RCC 7860 (cell line): ENCODE measurements at regions not wholly inside any gene's neighbourhood (a gene's known extent, or its start where the extent isn't known, plus 50 kb on each side); places are given as distances from the start of the nearest gene placed in this dataset.
A peak's percentile ranks its signal among the peaks of the same experiment; 100 is the strongest.
"Not testable (repeated sequence)": the region's sequence is repeated elsewhere in the genome, so short reads cannot be mapped to it uniquely, and the experiment has no call there.

Experiments
- DNase-seq: peaks from one replicate; pipeline ENCODE4 v3.0.0-alpha.2; 2015; ENCODE audit warnings: low spot score
- FAIRE-seq: peaks from 2 replicates; lab custom pipeline; 2012; peaks lifted over from hg19 to GRCh38; lab: Jason Lieb, UNC

GRCh38 chr12:60231303-60231702 is 635.5 kb downstream of the SLC16A7 start:
- FAIRE-seq = no peak
- DNase-seq = no peak

GRCh38 chr12:60231976-60232907 is 636.4 kb downstream of the SLC16A7 start:
- no peak for DNase-seq
- no peak for FAIRE-seq

- DNase-seq, FAIRE-seq: not testable (repeated sequence)
Observed at GRCh38 chr12:60234611-60235195, 638.9 kb downstream of the SLC16A7 start.

- FAIRE-seq (no peak), DNase-seq (no peak)
Observed at GRCh38 chr12:60235261-60235660, 639.4 kb downstream of the SLC16A7 start.

GRCh38 chr12:60236416-60236815 is 640.6 kb downstream of the SLC16A7 start:
- not testable (repeated sequence) for DNase-seq, FAIRE-seq

- FAIRE-seq (no peak), DNase-seq (no peak)
Observed at GRCh38 chr12:60240891-60241290, 645.1 kb downstream of the SLC16A7 start.

GRCh38 chr12:60251091-60251490 is 655.3 kb downstream of the SLC16A7 start:
- DNase-seq (no peak), FAIRE-seq (no peak)

GRCh38 chr12:60252359-60253096 is 656.7 kb downstream of the SLC16A7 start:
- no peak for DNase-seq
- no peak for FAIRE-seq

GRCh38 chr12:60255044-60255443 is 659.2 kb downstream of the SLC16A7 start:
- FAIRE-seq = no peak
- DNase-seq = no peak

- peak; percentile 65 for DNase-seq
- FAIRE-seq = peak; percentile 61
Observed at GRCh38 chr12:60257063-60257462, 661.2 kb downstream of the SLC16A7 start.

GRCh38 chr12:60259225-60259624 is 663.4 kb downstream of the SLC16A7 start:
- DNase-seq = no peak
- no peak for FAIRE-seq

GRCh38 chr12:60262378-60262777 is 666.5 kb downstream of the SLC16A7 start:
- no peak for FAIRE-seq
- DNase-seq = no peak

- DNase-seq (no peak), FAIRE-seq (no peak)
Observed at GRCh38 chr12:60263161-60263560, 667.3 kb downstream of the SLC16A7 start.

- DNase-seq (no peak), FAIRE-seq (no peak)
Observed at GRCh38 chr12:60263836-60264493, 668.1 kb downstream of the SLC16A7 start.

- DNase-seq (no peak), FAIRE-seq (no peak)
Observed at GRCh38 chr12:60265741-60266140, 669.9 kb downstream of the SLC16A7 start.

- DNase-seq (peak; percentile 56), FAIRE-seq (peak; percentile 79)
Observed at GRCh38 chr12:60266381-60266852, 670.6 kb downstream of the SLC16A7 start.

GRCh38 chr12:60269611-60270269 is 673.9 kb downstream of the SLC16A7 start:
- DNase-seq (no peak), FAIRE-seq (no peak)

- no peak for FAIRE-seq
- DNase-seq = no peak
Observed at GRCh38 chr12:60271816-60272215, 676.0 kb downstream of the SLC16A7 start.

- no peak for FAIRE-seq
- DNase-seq = no peak
Observed at GRCh38 chr12:60278209-60278608, 682.4 kb downstream of the SLC16A7 start.

- no peak for FAIRE-seq
- DNase-seq = no peak
Observed at GRCh38 chr12:60279221-60279620, 683.4 kb downstream of the SLC16A7 start.
